ENCODE measurements at regions not wholly inside any gene's neighbourhood (a gene's known extent, or its start where the extent isn't known, plus 50 kb on each side); places are given as distances from the start of the nearest gene placed in this dataset.

GRCh38 chr20:48019496-48019895, 234.2 kb upstream of the SULF2 start:
- Histone ChIP-seq H3K27me3 (ENCODE audit: control insufficient read depth in 1 of 2, insufficient read depth in 2 of 2, low read length in 2 of 2) (peaks cover 0 to 18% of the 10 kb centered on the region in 2 experiments; a peak in 2 of 5 replicates), H3K27ac (ENCODE audit: extremely low read length, insufficient read depth, low read length) (no peak overlapping the region), H3K9me3 (ENCODE audit: low read length) (no peaks in the 10 kb centered on the region), H3K4me1 (ENCODE audit: insufficient read depth, low read length) (0 out of 2 replicates have a peak, but pooled peaks cover 6% of the 10 kb centered on the region), H3K79me2 (ENCODE audit: insufficient read depth, low read length) (no peaks in the 10 kb centered on the region), H4K20me1 (ENCODE audit: insufficient read depth, low read length) (no peaks in the 10 kb centered on the region), H2AFZ (ENCODE audit: low read length) (no peak overlapping the region), H3K4me3 (replicated peaks in 1 of 3; ENCODE audit: insufficient read depth in 1 of 3, low read depth in 2 of 3, low read length in 3 of 3) (no peak overlapping the region), H3K4me2 (ENCODE audit: low read depth, low read length) (no peak overlapping the region), H3K36me3 (replicated peaks in 1 of 2; ENCODE audit: control insufficient read depth in 1 of 2, insufficient read depth in 2 of 2, low read length in 2 of 2) (no peaks in the 10 kb centered on the region), H3K9ac (ENCODE audit: insufficient read depth, low read depth, low read length) (no peak overlapping the region)
- FAIRE-seq (no peak), ATAC-seq (no peak), DNase-seq (ENCODE audit: low spot score) (no peak)
- ChIA-PET CTCF (ENCODE audit: low intra/inter-chr PET ratio, low total read pairs) (no interaction called here), POLR2A (no interaction called here)
- WGBS (ENCODE audit: low lambda C conversion rate) = 34% methylated on average over 4 of the region's 4 CpGs
- in situ Hi-C loops (cut with HindIII; ENCODE audit: extremely low pct_ligation_motif_present, low pct_unique_long_range_greater_than_20kb) (no loop called here), intact Hi-C loops (cut with micrococcal nuclease; ENCODE audit: unreplicated experiment) (no loop called here)
- no peak for TF ChIP-seq ARID2 (CRISPR knock-in tag; IDR thresholded peaks at IDR 0.05; ENCODE audit: borderline replicate concordance)
- TF ChIP-seq ZNF44 (CRISPR knock-in tag; IDR thresholded peaks at IDR 0.05) = no peak
- TF ChIP-seq SETDB1 (CRISPR knock-in tag; IDR thresholded peaks at IDR 0.05; ENCODE audit: borderline replicate concordance) = no peak
- TF ChIP-seq ZMYM3 (CRISPR knock-in tag; IDR thresholded peaks at IDR 0.05) = no peak
- no peak for TF ChIP-seq ZNF430 (CRISPR knock-in tag; IDR thresholded peaks at IDR 0.05)
- no peak for TF ChIP-seq KDM6A (CRISPR knock-in tag; IDR thresholded peaks at IDR 0.05; ENCODE audit: low read depth)
- TF ChIP-seq ZMYM4 (CRISPR knock-in tag; IDR thresholded peaks at IDR 0.05) = no peak
- TF ChIP-seq DNMT3B (CRISPR knock-in tag; conservative IDR thresholded peaks at IDR 0.05) = no peak
- TF ChIP-seq TAF1 (CRISPR knock-in tag; IDR thresholded peaks at IDR 0.05) = no peak
- TF ChIP-seq IRF2 (CRISPR knock-in tag; IDR thresholded peaks at IDR 0.05) = no peak
- no peak for TF ChIP-seq KLF6 (CRISPR knock-in tag; IDR thresholded peaks at IDR 0.05)
- no peak for TF ChIP-seq BCL3 (CRISPR knock-in tag; IDR thresholded peaks at IDR 0.05)
- no peak for TF ChIP-seq ZNF367 (CRISPR knock-in tag; IDR thresholded peaks at IDR 0.05; ENCODE audit: borderline replicate concordance)
- TF ChIP-seq TFDP2 (CRISPR knock-in tag; IDR thresholded peaks at IDR 0.05) = no peak
- no peak for TF ChIP-seq IKZF5 (CRISPR knock-in tag; IDR thresholded peaks at IDR 0.05)
- TF ChIP-seq ZSCAN22 (CRISPR knock-in tag; IDR thresholded peaks at IDR 0.05) = no peak
- no peak for TF ChIP-seq ZBTB4 (CRISPR knock-in tag; IDR thresholded peaks at IDR 0.05; ENCODE audit: borderline replicate concordance)
- TF ChIP-seq SIX4 (CRISPR knock-in tag; IDR thresholded peaks at IDR 0.05) = no peak
- no peak for TF ChIP-seq MLLT10 (CRISPR knock-in tag; IDR thresholded peaks at IDR 0.05)
- TF ChIP-seq MTA3 (CRISPR knock-in tag; IDR thresholded peaks at IDR 0.05) = no peak
- no TSS peak for BruUV-seq (replicated peaks)
